ENCODE measurements at regions not wholly inside any gene's neighbourhood (a gene's known extent, or its start where the extent isn't known, plus 50 kb on each side); places are given as distances from the start of the nearest gene placed in this dataset.

GRCh38 chr14:37945959-37946358, 261.7 kb upstream of the SSTR1 start:
- TF ChIP-seq CTCF (IDR thresholded peaks at IDR 0.05): no peak
- DNase-seq (no peak), ATAC-seq (no peak)
- intact Hi-C loops (cut with DNase I, micrococcal nuclease): no loop called here
- H3K4me1 ChIP-seq (ENCODE audit: low read depth): no peaks in the 10 kb centered on the region
- peaks cover 30% of the 10 kb centered on the region for H3K9me3 ChIP-seq
- H3K36me3 ChIP-seq (ENCODE audit: low read depth): no peaks in the 10 kb centered on the region
- H3K4me3 ChIP-seq: no peak overlapping the region

- DNase-seq (no peak), ATAC-seq (no peak)
- no peaks in the 10 kb centered on the region for H3K4me1 ChIP-seq (ENCODE audit: low read depth)
- intact Hi-C loops (cut with DNase I, micrococcal nuclease): no loop called here
- H3K9me3 ChIP-seq: peaks cover 30% of the 10 kb centered on the region
- no peak overlapping the region for H3K4me3 ChIP-seq
- no peaks in the 10 kb centered on the region for H3K36me3 ChIP-seq (ENCODE audit: low read depth)
- no peak for TF ChIP-seq CTCF (IDR thresholded peaks at IDR 0.05)
These were observed 260.9 kb upstream of the SSTR1 start for GRCh38 chr14:37946819-37947218.

- H3K4me3 ChIP-seq: no peak overlapping the region
- intact Hi-C loops (cut with DNase I, micrococcal nuclease): no loop called here
These were observed 259.4 kb upstream of the SSTR1 start for GRCh38 chr14:37948266-37948665.

GRCh38 chr14:37968664-37969240, 239.0 kb upstream of the SSTR1 start:
- Histone ChIP-seq H3K4me3 (no peak overlapping the region), H3K4me1 (ENCODE audit: low read depth) (no peaks in the 10 kb centered on the region), H3K9me3 (no peaks in the 10 kb centered on the region), H3K36me3 (ENCODE audit: low read depth) (no peaks in the 10 kb centered on the region)
- no peak for TF ChIP-seq CTCF (IDR thresholded peaks at IDR 0.05)
- no peak for DNase-seq
- ATAC-seq: no peak
- intact Hi-C loops (cut with DNase I, micrococcal nuclease): no loop called here

More at GRCh38 chr14:37948266-37948665, 259.4 kb upstream of the SSTR1 start:
- H3K9me3 ChIP-seq: peaks cover 30% of the 10 kb centered on the region
- H3K4me1 ChIP-seq (ENCODE audit: low read depth): no peaks in the 10 kb centered on the region
- ATAC-seq: no peak
- TF ChIP-seq CTCF (IDR thresholded peaks at IDR 0.05): no peak
- DNase-seq: no peak
- no peaks in the 10 kb centered on the region for H3K36me3 ChIP-seq (ENCODE audit: low read depth)

DNA sequence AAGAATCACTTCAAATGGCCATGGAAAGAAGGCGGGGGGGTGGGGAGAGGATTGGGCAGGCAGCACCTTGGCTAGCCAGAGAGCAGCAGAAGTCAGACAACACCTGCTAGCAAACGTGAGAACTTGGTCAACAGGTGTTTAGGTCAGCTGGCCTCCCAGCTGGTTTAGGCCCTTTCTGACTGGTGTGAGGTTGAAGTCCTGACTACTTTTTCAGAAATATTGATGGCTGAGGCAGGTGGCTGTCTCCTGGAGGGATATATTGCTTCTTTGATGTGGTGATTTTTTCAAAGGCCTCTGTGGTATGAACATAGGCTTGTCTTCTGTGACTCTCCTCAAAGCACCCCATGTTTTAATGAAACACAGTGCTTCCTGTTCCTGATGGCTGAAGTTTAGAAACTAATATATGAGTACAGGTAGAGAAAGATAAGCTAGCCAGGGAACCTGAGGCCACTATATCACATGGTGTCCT, 238.2 kb upstream of the SSTR1 start:
- Histone ChIP-seq H3K4me3 (no peak overlapping the region), H3K36me3 (ENCODE audit: low read depth) (no peaks in the 10 kb centered on the region), H3K9me3 (no peaks in the 10 kb centered on the region), H3K4me1 (ENCODE audit: low read depth) (no peaks in the 10 kb centered on the region)
- ATAC-seq (no peak), DNase-seq (no peak)
- no peak for TF ChIP-seq CTCF (IDR thresholded peaks at IDR 0.05)
- intact Hi-C loops (cut with DNase I, micrococcal nuclease): no loop called here

DNA sequence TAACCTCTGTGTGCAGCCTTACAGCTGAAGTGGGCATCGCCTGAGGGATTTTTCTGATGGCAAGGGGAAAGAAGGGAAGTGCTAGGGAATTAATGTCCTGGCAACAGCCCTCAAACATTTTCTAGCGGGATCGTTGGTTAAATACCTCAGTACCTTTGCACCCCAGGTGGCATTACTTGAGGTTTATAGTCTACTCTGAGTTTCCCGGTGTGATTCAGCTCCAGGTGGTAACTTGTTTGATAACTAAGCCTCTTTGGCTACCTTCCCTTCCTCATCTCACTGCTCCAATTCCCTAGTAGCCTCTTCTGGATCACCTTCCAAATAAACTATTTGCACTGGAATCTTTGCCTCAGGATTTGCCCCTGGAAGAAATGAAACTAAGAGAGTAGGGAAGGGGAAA, 237.0 kb upstream of the SSTR1 start:
- H3K4me1 ChIP-seq (ENCODE audit: low read depth): no peaks in the 10 kb centered on the region

More for the DNA sequence above, 237.0 kb upstream of the SSTR1 start:
- TF ChIP-seq CTCF (IDR thresholded peaks at IDR 0.05): no peak
- Histone ChIP-seq H3K9me3 (no peaks in the 10 kb centered on the region), H3K4me3 (no peak overlapping the region), H3K36me3 (ENCODE audit: low read depth) (no peaks in the 10 kb centered on the region)
- ATAC-seq (no peak), DNase-seq (no peak)
- intact Hi-C loops (cut with DNase I, micrococcal nuclease): no loop called here
